GM19438 (cell line): ENCODE measurements at regions not wholly inside any gene's neighbourhood (a gene's known extent, or its start where the extent isn't known, plus 50 kb on each side); places are given as distances from the start of the nearest gene placed in this dataset.

Source experiments
- ATAC-seq: cut with Tn5 transposase; IDR thresholded peaks from one replicate; pipeline ENCODE4 v1.9.1; 2021; ENCODE audit warnings: low read depth; ENCODE audit not compliant: unreplicated experiment

DNA sequence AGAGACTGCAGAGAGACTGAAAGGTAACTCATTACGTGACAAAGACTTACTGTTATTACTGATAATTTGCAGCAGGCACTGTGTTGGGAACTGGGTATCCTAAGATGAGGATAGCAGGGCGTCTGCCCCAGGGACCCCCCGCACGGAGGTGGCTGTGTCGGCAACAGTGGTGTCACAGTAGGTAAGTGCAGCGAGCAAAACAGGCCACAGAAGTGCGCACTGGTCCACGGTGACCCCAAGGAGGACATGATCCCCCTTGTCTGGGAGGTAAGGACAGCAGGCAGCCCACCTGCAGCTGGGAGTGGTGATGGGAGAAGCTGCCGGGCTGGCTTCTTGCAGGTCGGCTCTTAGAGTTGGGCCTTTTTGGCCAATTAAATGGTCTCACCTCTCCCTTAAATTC lies 82.9 kb downstream of the FAM43A start:
- no peak for ATAC-seq

- peak; percentile 96 for ATAC-seq
Measured at GRCh38 chr3:194769020-194769643, 83.4 kb downstream of the FAM43A start.

DNA sequence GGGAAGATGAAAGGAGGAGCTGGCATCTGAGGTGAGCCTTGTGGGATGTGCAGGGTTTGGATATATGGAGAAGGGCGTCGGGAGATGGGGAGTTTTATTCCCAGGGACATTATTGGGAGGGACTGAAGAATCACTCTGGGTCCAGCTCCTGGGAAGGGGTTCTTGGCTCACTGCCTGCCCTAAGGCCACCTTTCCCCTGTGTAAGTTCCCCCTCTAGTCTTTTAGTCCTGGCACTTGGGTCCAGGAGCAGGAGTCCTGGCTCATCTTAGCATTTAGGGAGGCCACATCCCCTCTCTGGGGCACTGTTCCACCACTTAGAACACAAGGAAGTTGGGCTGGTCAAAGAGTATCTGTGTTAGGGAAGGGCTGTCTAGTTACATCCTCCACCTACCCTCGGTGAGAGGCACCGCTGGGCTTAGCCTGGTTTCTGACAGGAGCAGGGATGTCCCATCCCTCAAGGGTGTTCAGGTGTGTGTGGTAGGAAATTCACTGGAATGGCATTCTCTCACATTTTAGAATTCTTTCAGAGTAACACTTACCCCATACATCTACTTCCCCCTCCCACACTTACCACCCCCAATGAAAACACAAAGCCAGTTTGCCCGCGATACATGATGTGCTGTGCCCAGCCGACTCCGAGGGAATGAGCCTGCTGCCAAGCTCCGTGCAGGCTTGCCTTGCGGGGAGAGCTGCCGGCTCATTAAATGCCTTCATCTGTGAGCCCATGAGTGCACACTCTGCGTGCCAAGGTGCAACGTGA lies 86.7 kb downstream of the FAM43A start:
- no peak for ATAC-seq

DNA sequence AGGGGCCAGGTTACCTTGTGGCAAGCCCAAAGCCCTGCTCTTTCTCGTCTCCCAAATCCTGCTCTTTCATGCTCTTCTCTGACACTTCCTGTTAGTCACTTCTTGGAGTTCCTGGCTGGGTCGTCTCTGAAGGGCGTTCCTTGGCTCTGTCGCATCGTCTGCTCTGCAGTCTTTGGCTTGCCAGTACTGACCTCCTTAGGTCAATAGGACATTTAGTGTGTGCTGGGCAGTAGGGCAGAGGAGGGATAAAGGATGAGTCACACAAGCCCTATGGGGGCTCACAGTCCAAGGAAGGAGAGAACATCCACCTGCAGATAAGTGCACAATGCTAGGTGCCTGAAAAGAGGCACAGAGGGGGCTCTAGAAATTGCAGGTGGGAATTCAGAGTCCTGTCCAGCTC lies 87.5 kb downstream of the FAM43A start:
- ATAC-seq = no peak

GRCh38 chr3:194773771-194774455 lies 88.2 kb downstream of the FAM43A start:
- no peak for ATAC-seq

GRCh38 chr3:194775266-194775665 lies 89.6 kb downstream of the FAM43A start:
- ATAC-seq = no peak

DNA sequence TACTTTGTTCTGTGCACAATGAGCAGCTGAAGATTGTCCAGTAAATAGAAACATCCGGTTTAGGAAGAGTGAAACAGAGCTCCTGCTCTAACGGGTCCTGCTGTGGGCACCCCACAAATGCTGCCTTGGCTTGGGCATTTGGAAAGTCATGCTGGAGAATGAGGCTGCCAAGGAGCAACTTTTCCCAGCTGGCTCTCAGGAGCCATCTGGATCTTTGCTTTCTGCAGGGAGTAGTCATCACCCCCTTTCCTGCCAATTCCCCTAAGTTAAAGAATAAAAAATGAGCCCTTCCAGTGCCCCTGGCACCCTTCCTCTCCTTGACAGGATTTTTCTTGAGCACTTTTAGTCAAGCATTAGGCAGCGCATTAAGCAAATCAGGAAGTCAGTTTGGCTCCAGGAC lies 90.0 kb downstream of the FAM43A start:
- no peak for ATAC-seq

DNA sequence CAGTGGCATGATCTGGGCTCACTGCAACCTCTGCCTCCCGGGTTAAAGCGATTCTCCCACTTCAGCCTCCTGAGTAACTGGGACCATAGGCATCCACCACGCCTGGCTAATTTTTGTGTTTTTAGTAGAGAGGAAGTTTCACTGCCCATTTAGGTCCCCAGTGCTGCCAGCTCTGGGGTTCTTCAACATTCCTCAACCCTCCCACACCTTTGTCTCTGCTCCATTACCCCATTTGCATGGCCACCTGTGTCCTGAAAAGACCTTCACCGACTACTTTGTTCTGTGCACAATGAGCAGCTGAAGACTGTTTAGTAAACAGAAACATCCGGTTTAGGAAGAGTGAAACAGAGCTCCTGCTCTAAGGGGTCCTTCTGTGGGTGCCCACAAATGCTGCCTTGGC lies 92.0 kb downstream of the FAM43A start:
- ATAC-seq = no peak

- ATAC-seq = no peak
Measured at GRCh38 chr3:194779729-194780224, 94.1 kb downstream of the FAM43A start.

- no peak for ATAC-seq
Measured at GRCh38 chr3:194780706-194781105, 95.0 kb downstream of the FAM43A start.

DNA sequence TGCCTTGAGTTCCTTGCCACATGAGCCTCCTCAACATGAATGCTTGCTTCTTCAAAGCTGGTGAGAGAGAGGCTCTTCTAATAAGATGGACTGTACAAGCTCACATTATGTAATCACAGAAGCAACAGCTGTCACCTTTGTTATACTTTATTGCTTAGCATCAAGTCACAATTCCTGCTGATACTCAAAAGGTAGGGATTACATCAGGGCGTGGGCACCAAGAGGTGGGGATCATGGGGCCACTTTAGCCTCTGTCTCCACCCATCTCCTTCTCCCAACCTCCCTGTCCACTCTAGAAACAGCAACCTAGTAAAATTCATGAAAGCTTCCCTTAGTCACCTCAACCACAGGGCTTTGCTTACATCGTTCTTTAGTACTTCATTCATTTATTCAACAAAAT lies 95.9 kb downstream of the FAM43A start:
- ATAC-seq = no peak

GRCh38 chr3:194782698-194783404 lies 97.2 kb downstream of the FAM43A start:
- ATAC-seq = no peak

GRCh38 chr3:194784361-194784760 lies 98.7 kb downstream of the FAM43A start:
- no peak for ATAC-seq

GRCh38 chr3:194785315-194785714 lies 99.6 kb downstream of the FAM43A start:
- ATAC-seq = no peak

GRCh38 chr3:194787072-194787471 lies 101.4 kb downstream of the FAM43A start:
- ATAC-seq = no peak

- no peak for ATAC-seq
Measured at GRCh38 chr3:194787650-194788049, 102.0 kb downstream of the FAM43A start.

DNA sequence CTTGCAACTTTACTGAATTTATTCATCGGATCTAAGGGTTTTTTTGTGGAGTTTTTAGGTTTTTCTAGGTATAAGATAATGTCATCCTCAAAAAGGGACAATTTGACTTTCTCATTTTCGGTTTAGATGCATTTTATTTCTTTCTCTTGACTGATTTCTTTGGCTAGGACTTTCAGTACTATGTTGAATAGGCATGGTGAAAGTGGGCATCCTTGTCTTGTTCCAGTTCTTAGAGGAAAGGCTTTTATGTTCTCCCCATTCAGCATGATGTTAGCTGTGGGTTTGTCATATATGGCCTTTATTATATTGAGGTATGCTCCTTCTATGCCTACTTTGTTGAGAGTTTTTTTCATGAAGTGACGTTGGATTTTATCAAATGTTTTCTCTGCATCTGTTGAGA lies 106.7 kb downstream of the FAM43A start:
- no peak for ATAC-seq

- no peak for ATAC-seq
Measured at GRCh38 chr3:194797555-194798250, 112.0 kb downstream of the FAM43A start.

DNA sequence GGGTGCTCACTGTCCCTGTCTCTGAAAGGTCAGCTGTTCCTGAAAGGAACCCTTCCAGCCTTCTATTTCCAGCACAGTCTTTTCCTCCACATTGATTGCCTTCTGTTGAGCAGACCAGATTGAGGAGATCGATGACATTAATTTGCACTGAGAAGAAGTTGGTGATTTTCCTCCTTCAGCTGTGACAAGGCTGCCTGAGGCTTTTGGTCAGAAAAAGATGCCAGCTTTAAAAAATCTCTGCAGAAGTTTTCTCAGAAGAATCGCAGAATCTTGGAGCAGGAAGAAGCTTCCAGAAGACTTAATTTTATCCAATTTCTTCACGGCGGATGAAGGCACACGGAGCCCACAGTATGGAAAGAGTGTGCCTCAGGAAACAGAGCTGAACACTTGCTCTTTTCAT lies 112.8 kb downstream of the FAM43A start:
- no peak for ATAC-seq

- no peak for ATAC-seq
Measured at GRCh38 chr3:194800002-194800401, 114.3 kb downstream of the FAM43A start.
